Hepatocyte (in vitro differentiated cells): ENCODE measurements at regions not wholly inside any gene's neighbourhood (a gene's known extent, or its start where the extent isn't known, plus 50 kb on each side); places are given as distances from the start of the nearest gene placed in this dataset.

Experiments used
- CTCF ChIP-seq: fragments of 200-600 bp; sonication (generic); IDR thresholded peaks from 2 replicates; pipeline ENCODE4 v1.5.1; 2016; ENCODE audit warnings: antibody characterized with exemption, mild to moderate bottlenecking; ENCODE audit not compliant: poor library complexity
- EZH2 ChIP-seq: fragments of 200-600 bp; sonication (generic); IDR thresholded peaks from 2 replicates; pipeline ENCODE4 v1.6.1; 2016; ENCODE audit warnings: antibody characterized with exemption, mild to moderate bottlenecking, borderline replicate concordance
- EZH2phosphoT487 ChIP-seq: fragments of 200-600 bp; sonication (generic); IDR thresholded peaks from one replicate; pipeline ENCODE4 v1.6.1; 2018; ENCODE audit warnings: antibody characterized with exemption, mild to moderate bottlenecking, low read depth, moderate library complexity; ENCODE audit not compliant: unreplicated experiment, severe bottlenecking

- TF ChIP-seq CTCF (no peak), EZH2 (no peak), EZH2phosphoT487 (no peak)
These were observed 325.5 kb downstream of the GPR37 start for GRCh38 chr7:124440081-124440480.
